ENCODE measurements at regions not wholly inside any gene's neighbourhood (a gene's known extent, or its start where the extent isn't known, plus 50 kb on each side); places are given as distances from the start of the nearest gene placed in this dataset.

GRCh38 chr6:164243012-164243610 lies 828.6 kb downstream of the QKI start:
- DNase-seq = no peak

DNA sequence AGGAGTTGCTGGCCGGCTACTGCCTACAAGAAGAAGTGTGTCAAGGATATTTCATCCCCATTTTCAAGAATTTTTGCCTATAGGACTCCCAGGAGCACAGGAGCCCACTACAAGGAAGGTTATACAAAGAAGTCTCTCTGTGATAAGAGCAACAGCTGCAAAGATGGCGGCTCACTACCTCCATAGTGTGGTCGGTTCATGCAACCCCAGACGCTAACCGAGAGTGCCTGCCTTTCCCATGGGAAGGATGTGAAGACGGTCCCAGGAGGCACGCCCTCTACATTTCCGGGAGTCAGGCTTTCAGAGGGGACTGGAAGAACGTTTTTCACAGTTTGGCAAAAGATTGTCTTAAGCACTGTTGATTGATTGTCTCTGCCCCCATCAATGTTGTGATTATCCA lies 816.3 kb downstream of the QKI start:
- DNase-seq = no peak

GRCh38 chr6:164230259-164230658 lies 815.7 kb downstream of the QKI start:
- peak in 1 of 51 donors; percentile 45 for DNase-seq

GRCh38 chr6:164229716-164230115 lies 815.2 kb downstream of the QKI start:
- no peak for DNase-seq

DNA sequence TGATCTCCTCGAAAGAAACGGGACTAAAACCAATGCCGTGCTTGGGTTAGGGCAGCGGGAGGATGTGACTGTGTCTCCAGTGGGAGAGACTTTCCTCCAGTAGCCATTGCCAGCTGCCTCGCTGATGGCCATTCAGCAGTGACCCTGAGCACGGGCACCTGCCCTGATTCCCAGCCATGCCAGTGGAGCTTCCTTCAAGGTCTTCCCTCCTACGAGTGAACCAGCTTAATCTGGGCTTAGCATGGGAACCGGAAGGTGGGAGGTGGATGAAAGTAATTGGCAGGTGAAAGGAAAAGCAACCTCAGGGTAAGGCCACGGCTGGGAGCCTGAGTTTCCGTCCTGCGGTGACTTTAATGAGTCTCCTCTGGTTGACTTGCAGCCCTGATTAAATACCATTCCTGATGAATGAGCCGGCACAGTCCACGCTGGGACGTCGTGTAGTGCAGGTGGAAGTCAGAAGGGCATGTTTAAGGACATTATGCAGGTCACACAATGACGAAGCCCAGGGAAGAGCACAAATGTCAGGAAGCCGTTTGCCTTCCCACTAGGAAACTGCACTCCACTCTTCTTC lies 813.5 kb downstream of the QKI start:
- DNase-seq = no peak

GRCh38 chr6:164216839-164217238 lies 802.3 kb downstream of the QKI start:
- no peak for DNase-seq

- peak in 1 of 51 donors; percentile 10 for DNase-seq
These were observed 801.9 kb downstream of the QKI start for GRCh38 chr6:164216368-164216767.

- DNase-seq = no peak
These were observed 799.5 kb downstream of the QKI start for GRCh38 chr6:164214066-164214465.

DNA sequence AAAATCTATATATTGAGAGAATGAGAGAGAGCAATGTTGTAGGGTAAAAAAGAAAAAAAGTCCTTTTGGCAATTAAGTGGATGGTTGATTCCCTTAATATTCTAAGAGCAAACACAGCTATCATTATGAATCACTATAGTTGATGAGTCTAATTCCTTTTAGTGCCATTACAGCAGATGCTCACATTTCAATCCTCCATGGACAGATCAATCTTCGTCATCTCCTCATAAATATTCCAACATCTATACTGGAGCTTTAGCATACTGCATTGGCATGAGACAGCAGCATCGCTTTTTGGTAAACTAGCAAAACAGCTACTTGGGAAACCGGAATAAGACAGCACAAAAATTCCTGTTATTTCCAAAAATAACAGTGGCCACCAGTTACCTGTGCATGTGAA lies 796.7 kb downstream of the QKI start:
- no peak for DNase-seq

- no peak for DNase-seq
These were observed 796.3 kb downstream of the QKI start for GRCh38 chr6:164210783-164211182.

DNA sequence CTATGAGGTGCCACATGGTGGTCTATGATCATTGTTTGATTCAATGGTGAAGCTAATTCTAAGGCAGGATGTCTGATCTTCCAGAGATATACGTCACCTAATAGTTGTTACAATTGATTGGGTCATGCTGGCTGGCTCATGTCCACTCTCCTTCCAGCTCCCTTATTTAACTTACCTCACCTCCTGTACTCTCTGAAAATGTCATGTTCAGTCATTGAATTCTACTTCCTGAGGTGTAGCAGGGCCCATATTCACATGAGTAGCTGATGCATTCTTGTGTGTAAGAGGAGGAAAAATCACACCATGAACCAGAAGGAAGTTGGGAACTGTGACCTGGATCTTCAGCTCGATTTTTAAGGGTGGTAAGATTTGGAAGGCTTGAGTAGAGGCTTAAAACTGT lies 795.8 kb downstream of the QKI start:
- no peak for DNase-seq

DNA sequence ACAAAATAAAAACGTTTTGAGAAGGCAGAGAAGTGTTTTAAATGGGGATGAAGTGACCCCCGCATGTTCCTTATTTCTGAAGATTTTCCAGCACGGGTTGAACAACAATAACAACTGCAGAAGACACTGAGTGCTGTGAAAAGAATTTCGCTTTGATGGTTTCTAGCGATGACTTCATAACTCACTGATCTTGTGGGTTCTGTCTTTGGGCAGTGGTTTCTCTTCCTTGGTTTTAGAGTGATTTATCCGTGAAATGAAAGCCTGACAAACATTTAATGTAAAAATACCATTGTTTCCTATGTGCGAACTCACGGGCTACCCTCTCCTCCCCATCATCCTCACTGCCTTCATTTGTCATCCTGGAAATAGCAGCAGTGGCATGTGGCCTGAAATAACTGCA lies 793.9 kb downstream of the QKI start:
- DNase-seq = no peak

DNA sequence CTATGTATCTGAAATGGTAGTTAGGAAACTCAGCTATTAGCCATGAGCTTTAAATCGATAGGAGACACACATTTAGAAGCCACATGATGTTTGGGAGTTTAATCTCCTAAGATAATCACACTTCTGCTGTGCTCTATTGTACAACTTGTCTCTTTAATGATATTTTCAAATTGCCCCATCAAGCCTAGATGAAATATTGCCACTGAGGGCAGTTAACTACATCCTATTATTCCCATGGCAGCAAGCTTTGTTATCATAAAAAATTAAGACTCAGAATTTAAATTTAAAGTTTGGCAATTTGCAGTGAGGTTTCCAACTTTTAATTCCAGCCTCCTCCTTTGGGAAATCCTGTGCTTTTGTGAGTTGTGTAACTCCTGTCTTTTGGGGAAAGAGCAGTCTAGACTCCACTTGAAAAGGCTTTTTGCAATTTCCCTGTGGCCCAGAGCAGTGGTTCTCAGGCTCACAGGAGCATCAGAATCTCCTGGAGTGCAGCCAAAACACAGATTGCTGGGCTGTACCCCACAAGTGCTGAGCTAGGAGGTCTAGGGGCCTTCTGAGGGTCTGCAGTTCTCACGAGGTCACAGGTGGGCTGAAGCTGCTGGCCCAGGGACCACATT lies 792.4 kb downstream of the QKI start:
- DNase-seq = no peak

DNA sequence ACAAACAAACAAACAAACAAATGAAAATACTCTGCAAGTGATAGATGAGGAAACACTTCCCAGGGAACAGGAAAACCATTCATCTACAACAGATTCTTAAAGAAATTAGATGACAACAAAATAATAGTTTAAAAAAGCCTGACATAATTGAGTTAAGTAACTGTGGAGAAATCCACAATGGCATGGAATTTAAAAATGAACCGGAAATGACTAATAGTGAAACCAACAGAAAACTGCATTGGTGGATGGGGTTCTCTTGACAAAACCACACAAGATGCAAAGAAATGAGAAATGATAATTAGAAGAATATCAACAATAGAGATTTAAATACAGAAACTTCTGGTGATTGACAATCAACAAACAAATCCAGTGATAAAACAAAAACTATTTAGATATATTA lies 785.6 kb downstream of the QKI start:
- no peak for DNase-seq

- DNase-seq = no peak
These were observed 781.4 kb downstream of the QKI start for GRCh38 chr6:164195942-164196281.

GRCh38 chr6:164195278-164195941 lies 780.9 kb downstream of the QKI start:
- DNase-seq = no peak

DNA sequence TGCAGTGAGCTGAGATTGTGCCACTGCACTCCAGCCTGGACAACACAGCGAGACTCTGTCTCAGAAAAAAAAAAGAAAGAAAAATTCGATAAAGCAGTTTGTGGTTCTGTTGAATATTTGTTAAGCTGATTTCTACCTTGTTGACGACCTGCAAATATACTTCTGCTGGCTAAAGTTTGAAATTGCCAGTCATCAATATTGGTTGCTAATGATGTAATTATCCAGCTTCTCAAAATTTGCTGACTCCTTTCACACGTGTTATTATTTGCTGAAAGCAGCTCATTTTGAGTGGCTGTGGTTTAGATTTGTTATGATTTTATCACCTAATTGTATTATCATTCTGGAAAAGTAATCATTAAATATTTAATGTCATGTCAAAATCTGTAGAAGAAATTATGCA lies 774.3 kb downstream of the QKI start:
- DNase-seq = no peak

DNA sequence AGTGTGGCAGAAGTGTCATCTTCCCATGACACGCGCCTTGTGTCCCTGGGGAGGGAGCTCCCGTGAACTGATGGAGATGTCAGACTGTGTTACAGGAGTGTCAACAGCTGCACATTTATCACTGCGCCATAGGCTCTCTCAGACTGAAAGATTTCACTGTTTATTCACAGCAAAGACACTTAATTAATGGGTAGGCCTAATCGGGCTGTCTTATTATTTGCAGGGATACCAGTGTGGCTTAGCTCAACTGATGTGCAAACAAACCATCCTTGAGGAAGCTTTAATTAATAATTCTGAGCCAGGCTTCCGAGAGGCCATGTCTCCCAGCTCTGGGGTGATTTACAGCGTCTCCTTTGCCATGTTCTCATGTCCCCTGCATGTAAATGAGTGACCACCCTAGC lies 771.0 kb downstream of the QKI start:
- DNase-seq = peak in 5 of 51 donors; percentile 5 to 30 (median 13)

DNA sequence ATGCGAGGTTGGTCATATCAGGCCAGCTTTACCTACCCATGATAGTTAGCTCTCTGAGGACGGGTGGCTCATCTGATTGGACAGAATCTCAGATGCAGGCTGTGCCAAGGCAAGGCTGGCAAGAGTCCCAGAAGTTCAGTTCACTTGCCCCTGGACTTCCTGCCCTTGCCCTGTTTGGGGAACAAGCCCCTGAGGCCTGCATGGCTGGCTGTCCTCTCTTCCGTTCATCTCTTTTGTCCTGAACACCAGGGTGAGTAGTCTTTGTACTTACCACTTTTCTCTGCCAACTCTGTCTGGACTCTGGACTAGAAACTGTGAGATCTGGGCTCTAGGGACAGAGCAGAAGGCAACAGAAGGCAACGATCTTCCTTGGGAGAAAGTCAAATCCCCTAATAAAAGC lies 769.9 kb downstream of the QKI start:
- DNase-seq = peak in 15 of 51 donors; percentile 5 to 54 (median 23)

DNA sequence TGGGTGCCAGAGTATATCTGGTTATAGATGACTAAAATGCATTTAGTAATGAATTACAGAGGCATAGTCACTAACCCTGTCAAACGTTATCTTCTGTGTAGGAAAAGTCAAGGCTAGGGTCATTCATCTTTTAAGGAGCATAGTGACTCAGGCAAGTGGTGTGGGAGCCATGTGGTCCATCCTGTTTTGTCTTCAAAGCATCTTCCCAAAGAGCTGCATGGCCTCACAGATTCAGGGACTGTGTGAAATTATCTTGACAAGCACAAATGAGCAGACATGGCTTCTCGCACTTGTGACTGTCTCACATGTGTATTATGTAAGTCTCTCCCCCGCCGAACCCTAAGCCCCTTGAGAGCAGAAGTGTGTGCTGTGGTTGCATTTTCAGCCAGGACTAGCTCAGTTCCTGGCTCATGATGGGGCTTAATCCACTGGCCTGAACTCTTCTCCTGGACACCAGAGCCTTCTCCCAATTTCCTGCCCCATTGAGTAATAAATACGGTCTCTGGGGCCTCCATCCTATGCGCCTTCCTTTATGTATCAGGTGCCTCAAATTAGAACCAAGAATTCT lies 769.1 kb downstream of the QKI start:
- DNase-seq = no peak

GRCh38 chr6:164178679-164179332 lies 764.3 kb downstream of the QKI start:
- DNase-seq = no peak

DNA sequence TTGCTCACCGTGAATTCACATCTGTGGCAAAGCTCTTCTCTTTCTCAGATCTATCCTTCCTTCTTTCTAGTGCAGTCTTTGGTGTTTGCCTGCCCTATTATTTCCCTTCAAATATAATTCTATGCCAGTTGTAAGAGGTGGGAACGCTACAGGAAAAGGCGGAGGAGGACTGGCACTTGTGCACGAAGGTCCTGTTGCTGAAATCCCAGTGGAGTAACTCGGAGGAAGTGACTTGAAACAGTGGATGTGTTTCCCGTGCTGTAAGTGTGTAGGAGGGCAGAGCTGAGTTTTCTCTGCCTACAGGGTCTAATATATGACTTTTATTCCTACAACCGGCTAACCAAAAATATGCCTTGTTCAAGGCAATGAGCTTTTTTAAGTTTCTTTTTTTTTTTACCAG lies 754.8 kb downstream of the QKI start:
- DNase-seq = no peak

All from hypothalamus (tissue), 51 donors.